Fibroblast of lung (primary cell): ENCODE measurements at regions not wholly inside any gene's neighbourhood (a gene's known extent, or its start where the extent isn't known, plus 50 kb on each side); places are given as distances from the start of the nearest gene placed in this dataset.
A peak's percentile ranks its signal among the peaks of the same experiment; 100 is the strongest.

Experiments
- DNase-seq, 2 donors: peaks; one replicate each; pipeline versions ENCODE4 v3.0.0 to v3.0.0-alpha.2; 2010; ENCODE audit warnings: low read depth in 2 of 2
- H2AFZ ChIP-seq: 2 replicates; pipeline ENCODE4 v1.5.1; 2012; ENCODE audit warnings: low read length, control low read depth, inconsistent platforms
- H3K27ac ChIP-seq: 2 replicates; pipeline ENCODE4 v1.5.1; 2011; ENCODE audit warnings: low read length, control low read depth; ENCODE audit not compliant: insufficient read depth
- H3K27me3 ChIP-seq: 2 replicates; pipeline ENCODE4 v1.5.1; 2011; ENCODE audit warnings: mild to moderate bottlenecking, low read length; ENCODE audit not compliant: control insufficient read depth, insufficient read depth
- H3K36me3 ChIP-seq: 2 replicates; pipeline ENCODE4 v1.5.1; 2011; ENCODE audit warnings: low read length; ENCODE audit not compliant: control insufficient read depth, insufficient read depth
- H3K4me1 ChIP-seq: 2 replicates; pipeline ENCODE4 v1.5.1; 2011; ENCODE audit warnings: low read length; ENCODE audit not compliant: control insufficient read depth, insufficient read depth; ENCODE audit errors: extremely low read depth
- H3K4me2 ChIP-seq: 2 replicates; pipeline ENCODE4 v1.5.1; 2011; ENCODE audit warnings: low read length, control low read depth; ENCODE audit not compliant: insufficient read depth; ENCODE audit errors: extremely low read depth
- H3K4me3 ChIP-seq, 4 experiments: fragments of 200-600 bp in 1 of 4; sonication (generic) in 1 of 4; replicated peaks in 1 of 4; 2 replicates each; pipeline ENCODE4 v1.5.1; 2011 to 2016; ENCODE audit warnings: low read length in 4 of 4, low read depth in 3 of 4, mild to moderate bottlenecking in 3 of 4, control low read depth in 2 of 4, inconsistent platforms in 1 of 4, mixed read lengths in 1 of 4; ENCODE audit not compliant: insufficient read depth in 1 of 4; ENCODE audit errors: control extremely low read depth in 1 of 4
- H3K79me2 ChIP-seq: 2 replicates; pipeline ENCODE4 v1.5.1; 2012; ENCODE audit warnings: mild to moderate bottlenecking, low read length, inconsistent platforms; ENCODE audit not compliant: control insufficient read depth, insufficient read depth
- H3K9ac ChIP-seq: 2 replicates; pipeline ENCODE4 v1.5.1; 2011; ENCODE audit warnings: mild to moderate bottlenecking, low read length, control low read depth; ENCODE audit not compliant: insufficient read depth
- H3K9me3 ChIP-seq: 2 replicates; pipeline ENCODE4 v1.5.1; 2012; ENCODE audit warnings: low read depth, low read length; ENCODE audit not compliant: control insufficient read depth, insufficient read depth
- H4K20me1 ChIP-seq: 2 replicates; pipeline ENCODE4 v1.5.1; 2011; ENCODE audit warnings: low read length; ENCODE audit not compliant: control insufficient read depth, insufficient read depth; ENCODE audit errors: extremely low read depth
- EZH2 ChIP-seq: IDR thresholded peaks from 2 replicates; pipeline ENCODE4 v1.5.1; 2012; ENCODE audit warnings: low read length, control low read depth, mild to moderate bottlenecking; ENCODE audit errors: missing control alignments
- TF ChIP-seq, protein P1 (sequence below), 2 donors: IDR thresholded peaks in 1 of 2; conservative IDR thresholded peaks in 1 of 2; 1 replicate in 1 of 2; 2 replicates in 1 of 2; pipeline ENCODE4 v1.5.1; 2011 to 2012; ENCODE audit warnings: low read length in 2 of 2, control low read depth in 1 of 2, inconsistent platforms in 1 of 2, low read depth in 1 of 2, mild to moderate bottlenecking in 1 of 2

- Histone ChIP-seq H3K27me3 (no peaks in the 10 kb centered on the region), H3K79me2 (no peaks in the 10 kb centered on the region), H3K4me3 (no peak overlapping the region), H4K20me1 (no peaks in the 10 kb centered on the region), H3K4me1 (peaks cover 5% of the 10 kb centered on the region), H2AFZ (no peak overlapping the region), H3K36me3 (no peaks in the 10 kb centered on the region), H3K4me2 (no peak overlapping the region), H3K9ac (no peak overlapping the region), H3K9me3 (no peaks in the 10 kb centered on the region), H3K27ac (no peak overlapping the region)
- TF ChIP-seq, protein P1, sequence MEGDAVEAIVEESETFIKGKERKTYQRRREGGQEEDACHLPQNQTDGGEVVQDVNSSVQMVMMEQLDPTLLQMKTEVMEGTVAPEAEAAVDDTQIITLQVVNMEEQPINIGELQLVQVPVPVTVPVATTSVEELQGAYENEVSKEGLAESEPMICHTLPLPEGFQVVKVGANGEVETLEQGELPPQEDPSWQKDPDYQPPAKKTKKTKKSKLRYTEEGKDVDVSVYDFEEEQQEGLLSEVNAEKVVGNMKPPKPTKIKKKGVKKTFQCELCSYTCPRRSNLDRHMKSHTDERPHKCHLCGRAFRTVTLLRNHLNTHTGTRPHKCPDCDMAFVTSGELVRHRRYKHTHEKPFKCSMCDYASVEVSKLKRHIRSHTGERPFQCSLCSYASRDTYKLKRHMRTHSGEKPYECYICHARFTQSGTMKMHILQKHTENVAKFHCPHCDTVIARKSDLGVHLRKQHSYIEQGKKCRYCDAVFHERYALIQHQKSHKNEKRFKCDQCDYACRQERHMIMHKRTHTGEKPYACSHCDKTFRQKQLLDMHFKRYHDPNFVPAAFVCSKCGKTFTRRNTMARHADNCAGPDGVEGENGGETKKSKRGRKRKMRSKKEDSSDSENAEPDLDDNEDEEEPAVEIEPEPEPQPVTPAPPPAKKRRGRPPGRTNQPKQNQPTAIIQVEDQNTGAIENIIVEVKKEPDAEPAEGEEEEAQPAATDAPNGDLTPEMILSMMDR (conservative IDR thresholded peaks at IDR 0.05 in 1 of 2, IDR thresholded peaks at IDR 0.05 in 1 of 2; ENCODE audit: low read depth in 1 of 2, low read length in 2 of 2): no peak
- TF ChIP-seq EZH2: no peak
- DNase-seq: peak; percentile 60 to 64
Observed at GRCh38 chr1:234707641-234708040, 97.7 kb upstream of the IRF2BP2 start.

DNA sequence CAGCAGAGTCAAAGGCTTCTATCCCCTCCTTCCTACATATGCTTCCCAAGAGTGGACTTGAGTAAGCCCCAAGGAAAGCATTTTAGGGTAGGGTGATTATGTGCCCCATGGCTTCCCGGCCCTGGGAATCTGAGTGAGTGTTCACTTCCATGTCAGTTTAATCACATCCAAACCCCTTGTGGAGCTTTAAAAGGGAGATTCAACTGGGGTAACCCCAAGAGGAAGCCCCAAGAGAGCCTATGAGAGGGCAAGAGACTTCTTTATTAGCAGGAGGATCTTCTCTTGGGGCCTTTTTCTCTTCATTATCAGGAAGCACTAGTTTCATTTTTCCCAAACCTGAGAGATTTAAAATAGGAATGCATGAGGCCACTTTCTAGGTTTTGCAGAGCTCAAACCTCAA, 97.0 kb upstream of the IRF2BP2 start:
- H3K9ac ChIP-seq: no peak overlapping the region
- no peaks in the 10 kb centered on the region for H3K9me3 ChIP-seq
- no peaks in the 10 kb centered on the region for H3K36me3 ChIP-seq
- no peaks in the 10 kb centered on the region for H3K79me2 ChIP-seq
- H3K4me2 ChIP-seq: no peak overlapping the region
- H2AFZ ChIP-seq: no peak overlapping the region
- peaks cover 5% of the 10 kb centered on the region for H3K4me1 ChIP-seq
- no peak for DNase-seq
- no peak overlapping the region for H3K27ac ChIP-seq
- H3K27me3 ChIP-seq: no peaks in the 10 kb centered on the region
- H3K4me3 ChIP-seq: no peak overlapping the region
- TF ChIP-seq EZH2: no peak
- TF ChIP-seq, protein P1 (conservative IDR thresholded peaks at IDR 0.05 in 1 of 2, IDR thresholded peaks at IDR 0.05 in 1 of 2; ENCODE audit: low read depth in 1 of 2, low read length in 2 of 2): no peak
- no peaks in the 10 kb centered on the region for H4K20me1 ChIP-seq

DNA sequence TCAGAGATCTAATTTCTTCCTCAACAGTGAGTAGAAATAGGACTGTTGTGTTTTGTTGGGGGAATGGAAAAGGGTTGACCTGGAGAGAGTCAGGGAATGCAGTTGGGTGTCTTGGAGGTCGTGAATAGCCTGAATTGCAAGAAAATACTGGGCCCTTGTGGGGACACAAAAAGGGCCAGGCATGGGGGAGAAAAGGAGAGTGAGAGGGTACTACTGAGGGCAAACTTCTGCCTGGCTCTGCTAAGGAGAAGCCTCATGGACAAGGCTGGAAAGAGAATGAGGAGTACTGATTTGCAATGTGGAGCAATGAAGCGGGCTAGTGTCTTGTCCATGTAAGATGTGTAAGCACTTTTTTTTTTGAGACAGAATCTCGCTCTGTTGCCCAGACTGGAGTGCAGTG, 96.2 kb upstream of the IRF2BP2 start:
- Histone ChIP-seq H3K36me3 (no peaks in the 10 kb centered on the region), H3K4me2 (no peak overlapping the region), H2AFZ (no peak overlapping the region), H3K9me3 (no peaks in the 10 kb centered on the region), H3K4me3 (no peak overlapping the region), H3K27me3 (no peaks in the 10 kb centered on the region), H3K79me2 (no peaks in the 10 kb centered on the region), H3K9ac (no peak overlapping the region), H4K20me1 (no peaks in the 10 kb centered on the region), H3K4me1 (peaks cover 5% of the 10 kb centered on the region), H3K27ac (no peak overlapping the region)
- no peak for TF ChIP-seq EZH2
- TF ChIP-seq, protein P1 (conservative IDR thresholded peaks at IDR 0.05 in 1 of 2, IDR thresholded peaks at IDR 0.05 in 1 of 2; ENCODE audit: low read depth in 1 of 2, low read length in 2 of 2): no peak
- no peak for DNase-seq
